WTC11 (cell line): ENCODE measurements at regions not wholly inside any gene's neighbourhood (a gene's known extent, or its start where the extent isn't known, plus 50 kb on each side); places are given as distances from the start of the nearest gene placed in this dataset.

Experiments
- ATAC-seq: fragments of 200-7000 bp; cut with Tn5 transposase; 2 replicates; pipeline ENCODE4 v1.10.0; 2021; ENCODE audit warnings: mild to moderate bottlenecking, moderate library complexity
- CTCF ChIA-PET: fragments of 300-600 bp; sonication (Branson Sonifier 250); formaldehyde crosslinking; loops from one replicate; lab custom pipeline; 2021; ENCODE audit warnings: antibody characterized with exemption; lab: Charles Lee
- POLR2A ChIA-PET: fragments of 350-600 bp; sonication (Branson Sonifier 250); formaldehyde crosslinking; loops from one replicate; lab custom pipeline; 2021; ENCODE audit warnings: antibody characterized with exemption; lab: Charles Lee
- DNase-seq: peaks from one replicate; pipeline ENCODE4 v3.0.0; 2021; ENCODE audit warnings: low spot score
- H3K27ac Mint-ChIP-seq: 2 replicates; pipeline ENCODE4 v1.8.0; 2021; ENCODE audit warnings: mixed read lengths
- H3K27me3 Mint-ChIP-seq: 2 replicates; pipeline ENCODE4 v1.8.0; 2021; ENCODE audit warnings: low read depth, mild to moderate bottlenecking, moderate library complexity, mixed read lengths
- H3K36me3 Mint-ChIP-seq: 2 replicates; pipeline ENCODE4 v1.8.0; 2021; ENCODE audit warnings: mixed read lengths
- H3K4me1 Mint-ChIP-seq: 2 replicates; pipeline ENCODE4 v1.8.0; 2022; ENCODE audit warnings: mixed read lengths
- H3K4me3 Mint-ChIP-seq: 2 replicates; pipeline ENCODE4 v1.8.0; 2021; ENCODE audit warnings: mild to moderate bottlenecking, moderate library complexity, mixed read lengths
- H3K9me3 Mint-ChIP-seq: 2 replicates; pipeline ENCODE4 v1.8.0; 2021; ENCODE audit warnings: mixed read lengths
- CBFB ChIP-seq: sonication (generic); formaldehyde crosslinking; IDR thresholded peaks from 2 replicates; pipeline ENCODE4 v1.8.1; 2022; ENCODE audit warnings: mild to moderate bottlenecking, low read depth, missing genetic modification reagents
- EMX1 ChIP-seq: fragments of 250-450 bp; sonication (Bioruptor Pico); IDR thresholded peaks from 2 replicates; pipeline ENCODE4 v1.8.0; 2021; ENCODE audit warnings: mild to moderate bottlenecking
- KAT7 ChIP-seq: sonication (generic); formaldehyde crosslinking; IDR thresholded peaks from 2 replicates; pipeline ENCODE4 v1.8.1; 2023; ENCODE audit warnings: missing genetic modification reagents, mild to moderate bottlenecking, borderline replicate concordance
- NFATC4 ChIP-seq: fragments of 250-450 bp; sonication (Bioruptor Pico); IDR thresholded peaks from 2 replicates; pipeline ENCODE4 v1.9.0; 2021; ENCODE audit warnings: mild to moderate bottlenecking
- NR3C1 ChIP-seq: sonication (generic); formaldehyde crosslinking; conservative IDR thresholded peaks from 2 replicates; pipeline ENCODE4 v1.8.1; 2023; ENCODE audit warnings: low read depth, mild to moderate bottlenecking, missing genetic modification reagents
- PRRX2 ChIP-seq: fragments of 250-450 bp; sonication (Bioruptor Pico); IDR thresholded peaks from 2 replicates; pipeline ENCODE4 v1.8.0; 2021; ENCODE audit warnings: mild to moderate bottlenecking
- TCF7 ChIP-seq: sonication (generic); formaldehyde crosslinking; IDR thresholded peaks from 2 replicates; pipeline ENCODE4 v1.8.0; 2022; ENCODE audit warnings: mild to moderate bottlenecking, low read depth, missing genetic modification reagents, moderate library complexity
- TEAD1 ChIP-seq: sonication (generic); formaldehyde crosslinking; IDR thresholded peaks from 2 replicates; pipeline ENCODE4 v1.8.0; 2022; ENCODE audit warnings: mild to moderate bottlenecking, missing genetic modification reagents
- ZBTB21 ChIP-seq: sonication (generic); formaldehyde crosslinking; IDR thresholded peaks from 2 replicates; pipeline ENCODE4 v1.8.1; 2023; ENCODE audit warnings: mild to moderate bottlenecking, missing genetic modification reagents, borderline replicate concordance
- ZNF219 ChIP-seq: sonication (generic); formaldehyde crosslinking; IDR thresholded peaks from 2 replicates; pipeline ENCODE4 v1.8.0; 2023; ENCODE audit warnings: missing genetic modification reagents, mild to moderate bottlenecking, borderline replicate concordance
- ZNF232 ChIP-seq: sonication (generic); formaldehyde crosslinking; IDR thresholded peaks from 2 replicates; pipeline ENCODE4 v1.8.0; 2022; ENCODE audit warnings: mild to moderate bottlenecking, missing genetic modification reagents
- ZNF317 ChIP-seq: sonication (generic); formaldehyde crosslinking; IDR thresholded peaks from 2 replicates; pipeline ENCODE4 v1.8.1; 2023; ENCODE audit warnings: low read depth, mild to moderate bottlenecking, moderate library complexity, missing genetic modification reagents, borderline replicate concordance
- ZNF396 ChIP-seq: fragments of 250-450 bp; sonication (Bioruptor Pico); IDR thresholded peaks from 2 replicates; pipeline ENCODE4 v1.8.0; 2021; ENCODE audit warnings: mild to moderate bottlenecking, moderate library complexity, borderline replicate concordance
- TF ChIP-seq, protein P1 (sequence below): fragments of 250-450 bp; sonication (Bioruptor Pico); IDR thresholded peaks from 2 replicates; pipeline ENCODE4 v1.9.0; 2021; ENCODE audit warnings: mild to moderate bottlenecking
- TF ChIP-seq, protein P2 (sequence below): fragments of 250-450 bp; sonication (Bioruptor Pico); IDR thresholded peaks from 2 replicates; pipeline ENCODE4 v2.1.2; 2022; ENCODE audit warnings: mild to moderate bottlenecking, moderate library complexity
- TF ChIP-seq, protein P3 (sequence below): sonication (generic); formaldehyde crosslinking; conservative IDR thresholded peaks from 2 replicates; pipeline ENCODE4 v1.8.1; 2022; ENCODE audit warnings: mild to moderate bottlenecking, missing genetic modification reagents
- TF ChIP-seq, protein P4 (sequence below): sonication (generic); formaldehyde crosslinking; IDR thresholded peaks from 2 replicates; pipeline ENCODE4 v1.8.1; 2023; ENCODE audit warnings: mild to moderate bottlenecking, missing genetic modification reagents, moderate library complexity
- TF ChIP-seq, protein P5 (sequence below): sonication (generic); formaldehyde crosslinking; IDR thresholded peaks from 2 replicates; pipeline ENCODE4 v1.8.1; 2022; ENCODE audit warnings: missing genetic modification reagents, borderline replicate concordance

DNA sequence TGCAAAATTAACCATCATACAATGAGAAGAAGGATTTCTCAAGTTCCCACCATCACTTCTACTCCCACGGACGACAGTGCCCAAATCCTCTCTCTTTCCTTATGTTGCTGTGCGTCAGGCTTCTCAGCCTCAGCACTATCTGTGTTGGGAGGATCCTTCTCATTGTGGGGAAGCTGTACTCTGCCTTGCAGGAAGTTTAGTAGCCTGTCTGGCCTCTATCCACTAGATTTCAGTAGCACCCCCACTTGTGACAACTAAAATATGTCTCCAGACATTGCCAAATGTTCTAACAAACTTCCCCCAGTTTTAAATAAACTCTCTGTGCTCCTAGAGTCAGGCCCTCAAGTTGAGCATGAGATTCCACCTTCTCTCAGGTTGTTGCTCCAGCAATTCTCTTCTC lies 545.9 kb upstream of the ZFP42 start (continued):
- TF ChIP-seq, protein P1, sequence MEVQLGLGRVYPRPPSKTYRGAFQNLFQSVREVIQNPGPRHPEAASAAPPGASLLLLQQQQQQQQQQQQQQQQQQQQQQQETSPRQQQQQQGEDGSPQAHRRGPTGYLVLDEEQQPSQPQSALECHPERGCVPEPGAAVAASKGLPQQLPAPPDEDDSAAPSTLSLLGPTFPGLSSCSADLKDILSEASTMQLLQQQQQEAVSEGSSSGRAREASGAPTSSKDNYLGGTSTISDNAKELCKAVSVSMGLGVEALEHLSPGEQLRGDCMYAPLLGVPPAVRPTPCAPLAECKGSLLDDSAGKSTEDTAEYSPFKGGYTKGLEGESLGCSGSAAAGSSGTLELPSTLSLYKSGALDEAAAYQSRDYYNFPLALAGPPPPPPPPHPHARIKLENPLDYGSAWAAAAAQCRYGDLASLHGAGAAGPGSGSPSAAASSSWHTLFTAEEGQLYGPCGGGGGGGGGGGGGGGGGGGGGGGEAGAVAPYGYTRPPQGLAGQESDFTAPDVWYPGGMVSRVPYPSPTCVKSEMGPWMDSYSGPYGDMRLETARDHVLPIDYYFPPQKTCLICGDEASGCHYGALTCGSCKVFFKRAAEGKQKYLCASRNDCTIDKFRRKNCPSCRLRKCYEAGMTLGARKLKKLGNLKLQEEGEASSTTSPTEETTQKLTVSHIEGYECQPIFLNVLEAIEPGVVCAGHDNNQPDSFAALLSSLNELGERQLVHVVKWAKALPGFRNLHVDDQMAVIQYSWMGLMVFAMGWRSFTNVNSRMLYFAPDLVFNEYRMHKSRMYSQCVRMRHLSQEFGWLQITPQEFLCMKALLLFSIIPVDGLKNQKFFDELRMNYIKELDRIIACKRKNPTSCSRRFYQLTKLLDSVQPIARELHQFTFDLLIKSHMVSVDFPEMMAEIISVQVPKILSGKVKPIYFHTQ, result no peak
- TF ChIP-seq CBFB (CRISPR knock-in tag), result no peak
- TF ChIP-seq, protein P2, sequence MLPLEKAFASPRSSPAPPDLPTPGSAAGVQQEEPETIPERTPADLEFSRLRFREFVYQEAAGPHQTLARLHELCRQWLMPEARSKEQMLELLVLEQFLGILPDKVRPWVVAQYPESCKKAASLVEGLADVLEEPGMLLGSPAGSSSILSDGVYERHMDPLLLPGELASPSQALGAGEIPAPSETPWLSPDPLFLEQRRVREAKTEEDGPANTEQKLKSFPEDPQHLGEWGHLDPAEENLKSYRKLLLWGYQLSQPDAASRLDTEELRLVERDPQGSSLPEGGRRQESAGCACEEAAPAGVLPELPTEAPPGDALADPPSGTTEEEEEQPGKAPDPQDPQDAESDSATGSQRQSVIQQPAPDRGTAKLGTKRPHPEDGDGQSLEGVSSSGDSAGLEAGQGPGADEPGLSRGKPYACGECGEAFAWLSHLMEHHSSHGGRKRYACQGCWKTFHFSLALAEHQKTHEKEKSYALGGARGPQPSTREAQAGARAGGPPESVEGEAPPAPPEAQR, result no peak
- TF ChIP-seq ZNF317, result no peak

DNA sequence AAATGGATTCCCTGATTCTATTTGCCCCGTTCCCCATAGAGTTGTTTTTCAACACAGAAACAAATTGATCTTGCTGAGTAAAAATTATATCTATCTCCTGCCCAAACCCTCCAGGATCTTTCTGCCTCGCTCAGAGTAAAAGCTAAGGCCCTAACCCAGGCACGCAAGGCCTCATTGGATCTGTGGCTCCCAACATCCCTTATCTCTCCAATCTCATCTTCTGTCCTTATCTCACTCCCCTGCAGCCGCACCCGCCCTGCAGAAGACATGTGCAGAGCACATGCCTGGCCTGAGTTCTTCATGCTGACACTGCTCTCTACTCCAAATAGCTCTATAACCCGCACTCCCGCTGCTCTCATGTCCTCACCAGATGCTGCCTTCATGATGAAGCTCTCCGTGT lies 543.8 kb upstream of the ZFP42 start:
- H3K4me3 Mint-ChIP-seq, result no peak overlapping the region

DNA sequence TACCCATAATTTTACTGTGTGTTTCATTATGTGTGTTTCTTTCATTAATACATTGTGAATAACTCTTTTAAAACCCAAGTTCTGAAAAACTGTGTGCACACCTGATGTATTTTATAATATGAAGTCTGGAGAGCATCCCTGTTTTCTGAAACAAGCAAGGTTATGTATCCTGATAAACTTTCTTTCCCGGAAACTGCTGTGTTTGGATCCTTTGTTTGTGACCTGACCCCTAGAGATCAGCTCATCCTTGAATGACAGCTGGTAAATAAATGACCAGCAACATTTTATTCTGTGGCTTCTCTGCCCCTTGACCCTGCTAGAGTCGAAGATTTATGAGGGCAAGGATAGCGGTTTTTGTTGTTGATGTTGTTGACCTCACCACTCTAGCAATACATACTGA lies 535.6 kb upstream of the ZFP42 start:
- H3K4me1 Mint-ChIP-seq, result peaks cover 5% of the 10 kb centered on the region

More for the DNA sequence above, 543.8 kb upstream of the ZFP42 start:
- no peak for TF ChIP-seq ZBTB21 (CRISPR knock-in tag)
- no peak for TF ChIP-seq PRRX2 (CRISPR knock-in tag)
- TF ChIP-seq, protein P3, sequence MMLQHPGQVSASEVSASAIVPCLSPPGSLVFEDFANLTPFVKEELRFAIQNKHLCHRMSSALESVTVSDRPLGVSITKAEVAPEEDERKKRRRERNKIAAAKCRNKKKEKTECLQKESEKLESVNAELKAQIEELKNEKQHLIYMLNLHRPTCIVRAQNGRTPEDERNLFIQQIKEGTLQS (CRISPR knock-in tag), result no peak
- no peak for TF ChIP-seq TEAD1 (CRISPR knock-in tag)
- no peak for TF ChIP-seq KAT7
- no peak for TF ChIP-seq CBFB (CRISPR knock-in tag)
- TF ChIP-seq TCF7 (CRISPR knock-in tag), result no peak
- TF ChIP-seq NR3C1 (CRISPR knock-in tag), result no peak
- no peak for TF ChIP-seq ZNF232 (CRISPR knock-in tag)
- no peak for TF ChIP-seq ZNF396 (CRISPR knock-in tag)
- no peak for TF ChIP-seq ZNF219
- TF ChIP-seq ZNF317, result no peak
- TF ChIP-seq, protein P4, sequence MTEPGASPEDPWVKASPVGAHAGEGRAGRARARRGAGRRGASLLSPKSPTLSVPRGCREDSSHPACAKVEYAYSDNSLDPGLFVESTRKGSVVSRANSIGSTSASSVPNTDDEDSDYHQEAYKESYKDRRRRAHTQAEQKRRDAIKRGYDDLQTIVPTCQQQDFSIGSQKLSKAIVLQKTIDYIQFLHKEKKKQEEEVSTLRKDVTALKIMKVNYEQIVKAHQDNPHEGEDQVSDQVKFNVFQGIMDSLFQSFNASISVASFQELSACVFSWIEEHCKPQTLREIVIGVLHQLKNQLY (CRISPR knock-in tag), result no peak
- no peak for TF ChIP-seq EMX1 (CRISPR knock-in tag)
- no peaks in the 10 kb centered on the region for H3K9me3 Mint-ChIP-seq
- ATAC-seq, result no peak
- ChIA-PET CTCF (no interaction called here), POLR2A (no interaction called here)
- H3K36me3 Mint-ChIP-seq, result no peaks in the 10 kb centered on the region
- no peak overlapping the region for H3K27ac Mint-ChIP-seq
- peaks cover 3% of the 10 kb centered on the region for H3K4me1 Mint-ChIP-seq
- H3K27me3 Mint-ChIP-seq, result no peaks in the 10 kb centered on the region
- DNase-seq, result no peak

More for the DNA sequence above, 535.6 kb upstream of the ZFP42 start:
- Mint-ChIP-seq H3K27me3 (no peaks in the 10 kb centered on the region), H3K4me3 (no peak overlapping the region), H3K9me3 (no peaks in the 10 kb centered on the region), H3K36me3 (no peaks in the 10 kb centered on the region), H3K27ac (no peak overlapping the region)
- POLR2A ChIA-PET, result no interaction called here
- no peak for DNase-seq
- ATAC-seq, result no peak
- CTCF ChIA-PET, result no interaction called here
- no peak for TF ChIP-seq EMX1 (CRISPR knock-in tag)
- TF ChIP-seq, protein P4 (CRISPR knock-in tag), result no peak
- TF ChIP-seq, protein P5, sequence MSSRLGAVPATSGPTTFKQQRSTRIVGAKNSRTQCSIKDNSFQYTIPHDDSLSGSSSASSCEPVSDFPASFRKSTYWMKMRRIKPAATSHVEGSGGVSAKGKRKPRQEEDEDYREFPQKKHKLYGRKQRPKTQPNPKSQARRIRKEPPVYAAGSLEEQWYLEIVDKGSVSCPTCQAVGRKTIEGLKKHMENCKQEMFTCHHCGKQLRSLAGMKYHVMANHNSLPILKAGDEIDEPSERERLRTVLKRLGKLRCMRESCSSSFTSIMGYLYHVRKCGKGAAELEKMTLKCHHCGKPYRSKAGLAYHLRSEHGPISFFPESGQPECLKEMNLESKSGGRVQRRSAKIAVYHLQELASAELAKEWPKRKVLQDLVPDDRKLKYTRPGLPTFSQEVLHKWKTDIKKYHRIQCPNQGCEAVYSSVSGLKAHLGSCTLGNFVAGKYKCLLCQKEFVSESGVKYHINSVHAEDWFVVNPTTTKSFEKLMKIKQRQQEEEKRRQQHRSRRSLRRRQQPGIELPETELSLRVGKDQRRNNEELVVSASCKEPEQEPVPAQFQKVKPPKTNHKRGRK (CRISPR knock-in tag), result no peak
- no peak for TF ChIP-seq NR3C1 (CRISPR knock-in tag)
- no peak for TF ChIP-seq NFATC4 (CRISPR knock-in tag)
- TF ChIP-seq, all 79 proteins: peak for 0
